Smooth muscle cell (in vitro differentiated cells): ENCODE measurements at regions not wholly inside any gene's neighbourhood (a gene's known extent, or its start where the extent isn't known, plus 50 kb on each side); places are given as distances from the start of the nearest gene placed in this dataset.

Source experiments
- DNase-seq: peaks from one replicate; lab custom pipeline; 2025; ENCODE audit not compliant: unreplicated experiment; lab: John Stamatoyannopoulos, UW
- H2AFZ ChIP-seq: fragments of 200-600 bp; sonication (generic); 2 replicates; pipeline ENCODE4 v1.6.0; 2016; ENCODE audit warnings: antibody characterized with exemption, low read depth, mild to moderate bottlenecking
- H3F3A ChIP-seq: fragments of 200-600 bp; sonication (generic); 2 replicates; pipeline ENCODE4 v1.6.0; 2017; ENCODE audit warnings: antibody characterized with exemption, low read depth
- H3K27ac ChIP-seq: fragments of 200-600 bp; sonication (generic); 2 replicates; pipeline ENCODE4 v1.5.1; 2016; ENCODE audit warnings: low read depth, mild to moderate bottlenecking
- H3K27me3 ChIP-seq: fragments of 200-600 bp; sonication (generic); 2 replicates; pipeline ENCODE4 v1.6.1; 2016; ENCODE audit warnings: low read depth, mild to moderate bottlenecking
- H3K36me3 ChIP-seq: fragments of 200-600 bp; sonication (generic); 2 replicates; pipeline ENCODE4 v1.5.1; 2016; ENCODE audit warnings: low read depth
- H3K4me1 ChIP-seq: fragments of 200-600 bp; sonication (generic); 2 replicates; pipeline ENCODE4 v1.5.1; 2016; ENCODE audit warnings: low read depth
- H3K4me2 ChIP-seq: fragments of 200-600 bp; sonication (generic); 2 replicates; pipeline ENCODE4 v1.6.0; 2016; ENCODE audit warnings: mild to moderate bottlenecking
- H3K4me3 ChIP-seq: fragments of 200-600 bp; sonication (generic); 2 replicates; pipeline ENCODE4 v1.5.1; 2016; ENCODE audit warnings: mild to moderate bottlenecking
- H3K79me2 ChIP-seq: fragments of 200-600 bp; sonication (generic); 2 replicates; pipeline ENCODE4 v1.6.0; 2016; ENCODE audit warnings: low read depth, mild to moderate bottlenecking
- H3K9ac ChIP-seq: fragments of 200-600 bp; sonication (generic); 2 replicates; pipeline ENCODE4 v1.6.0; 2016; ENCODE audit warnings: low read depth
- H3K9me3 ChIP-seq: fragments of 200-600 bp; sonication (generic); replicated peaks from 2 replicates; pipeline ENCODE4 v1.5.1; 2016; ENCODE audit warnings: low read depth
- H4K20me1 ChIP-seq: fragments of 200-600 bp; sonication (generic); 2 replicates; pipeline ENCODE4 v1.6.0; 2016; ENCODE audit warnings: low read depth
- WGBS: methylation state at CpG from one replicate; pipeline ENCODE4 v1.1.7; 2016; ENCODE audit warnings: low lambda C conversion rate; 5-methylcytosine and 5-hydroxymethylcytosine counted together
- TF ChIP-seq, protein P1 (sequence below): fragments of 200-600 bp; sonication (generic); IDR thresholded peaks from 2 replicates; pipeline ENCODE4 v1.5.1; 2017; ENCODE audit warnings: borderline replicate concordance, mild to moderate bottlenecking, antibody characterized with exemption; ENCODE audit not compliant: insufficient read depth, poor library complexity, severe bottlenecking

GRCh38 chr5:168106008-168106761 is 185.3 kb upstream of the WWC1 start:
- H3K4me2 ChIP-seq = no peak overlapping the region
- H3K27me3 ChIP-seq = no peaks in the 10 kb centered on the region
- TF ChIP-seq, protein P1, sequence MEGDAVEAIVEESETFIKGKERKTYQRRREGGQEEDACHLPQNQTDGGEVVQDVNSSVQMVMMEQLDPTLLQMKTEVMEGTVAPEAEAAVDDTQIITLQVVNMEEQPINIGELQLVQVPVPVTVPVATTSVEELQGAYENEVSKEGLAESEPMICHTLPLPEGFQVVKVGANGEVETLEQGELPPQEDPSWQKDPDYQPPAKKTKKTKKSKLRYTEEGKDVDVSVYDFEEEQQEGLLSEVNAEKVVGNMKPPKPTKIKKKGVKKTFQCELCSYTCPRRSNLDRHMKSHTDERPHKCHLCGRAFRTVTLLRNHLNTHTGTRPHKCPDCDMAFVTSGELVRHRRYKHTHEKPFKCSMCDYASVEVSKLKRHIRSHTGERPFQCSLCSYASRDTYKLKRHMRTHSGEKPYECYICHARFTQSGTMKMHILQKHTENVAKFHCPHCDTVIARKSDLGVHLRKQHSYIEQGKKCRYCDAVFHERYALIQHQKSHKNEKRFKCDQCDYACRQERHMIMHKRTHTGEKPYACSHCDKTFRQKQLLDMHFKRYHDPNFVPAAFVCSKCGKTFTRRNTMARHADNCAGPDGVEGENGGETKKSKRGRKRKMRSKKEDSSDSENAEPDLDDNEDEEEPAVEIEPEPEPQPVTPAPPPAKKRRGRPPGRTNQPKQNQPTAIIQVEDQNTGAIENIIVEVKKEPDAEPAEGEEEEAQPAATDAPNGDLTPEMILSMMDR = no peak
- no peaks in the 10 kb centered on the region for H3K36me3 ChIP-seq
- WGBS = 27% methylated on average over 8 of the region's 8 CpGs
- DNase-seq = no peak
- no peak overlapping the region for H3K4me3 ChIP-seq
- H2AFZ ChIP-seq = no peak overlapping the region
- no peaks in the 10 kb centered on the region for H3K9me3 ChIP-seq
- peak overlapping the region; percentile 23 for H3K27ac ChIP-seq
- H3F3A ChIP-seq = no peaks in the 10 kb centered on the region
- H4K20me1 ChIP-seq = no peaks in the 10 kb centered on the region
- H3K9ac ChIP-seq = no peak overlapping the region
- no peaks in the 10 kb centered on the region for H3K79me2 ChIP-seq
- peaks cover 16% of the 10 kb centered on the region for H3K4me1 ChIP-seq

GRCh38 chr5:168109441-168109840 is 182.0 kb upstream of the WWC1 start:
- TF ChIP-seq, protein P1 = no peak
- 41% methylated on average over 5 of the region's 5 CpGs for whole genome bisulfite sequencing
- no peak for DNase-seq
- Histone ChIP-seq H3K27me3 (no peaks in the 10 kb centered on the region), H4K20me1 (no peaks in the 10 kb centered on the region), H3K36me3 (no peaks in the 10 kb centered on the region), H3K9ac (no peak overlapping the region), H3F3A (no peaks in the 10 kb centered on the region), H3K79me2 (no peaks in the 10 kb centered on the region), H3K4me1 (peaks cover 14% of the 10 kb centered on the region), H2AFZ (no peak overlapping the region), H3K9me3 (no peaks in the 10 kb centered on the region), H3K27ac (no peak overlapping the region), H3K4me3 (no peak overlapping the region), H3K4me2 (peak overlapping the region; percentile 58)

DNA sequence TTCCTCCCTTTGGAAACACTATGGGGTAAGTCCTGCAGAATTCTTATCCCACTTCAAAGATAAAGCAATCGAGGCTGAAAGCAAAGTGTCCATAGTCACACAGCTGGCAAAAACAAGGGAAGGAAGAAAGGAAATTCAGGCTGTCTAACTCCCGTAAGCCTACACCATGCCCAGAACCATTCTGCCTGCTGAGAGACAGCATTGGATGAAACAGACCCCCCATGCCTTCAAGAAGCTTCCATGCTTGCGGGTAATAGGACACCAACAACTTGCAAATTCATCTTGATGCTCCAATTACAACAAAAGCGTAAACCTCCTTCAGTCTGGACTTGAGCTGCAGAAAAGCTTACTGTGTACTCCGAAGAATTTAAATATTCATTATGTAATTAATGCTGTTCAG is 181.1 kb upstream of the WWC1 start:
- Histone ChIP-seq H3K36me3 (no peaks in the 10 kb centered on the region), H3K9ac (no peak overlapping the region), H3K27ac (no peak overlapping the region), H3K4me1 (peaks cover 5% of the 10 kb centered on the region), H3K4me2 (peak overlapping the region; percentile 58), H4K20me1 (no peaks in the 10 kb centered on the region), H3K79me2 (no peaks in the 10 kb centered on the region), H3K27me3 (no peaks in the 10 kb centered on the region), H3F3A (no peaks in the 10 kb centered on the region), H2AFZ (no peak overlapping the region), H3K9me3 (no peaks in the 10 kb centered on the region), H3K4me3 (no peak overlapping the region)
- 54% methylated on average over 5 of the region's 5 CpGs for WGBS
- TF ChIP-seq, protein P1 = no peak
- DNase-seq = no peak
